ENCODE measurements at regions not wholly inside any gene's neighbourhood (a gene's known extent, or its start where the extent isn't known, plus 50 kb on each side); places are given as distances from the start of the nearest gene placed in this dataset.

DNA sequence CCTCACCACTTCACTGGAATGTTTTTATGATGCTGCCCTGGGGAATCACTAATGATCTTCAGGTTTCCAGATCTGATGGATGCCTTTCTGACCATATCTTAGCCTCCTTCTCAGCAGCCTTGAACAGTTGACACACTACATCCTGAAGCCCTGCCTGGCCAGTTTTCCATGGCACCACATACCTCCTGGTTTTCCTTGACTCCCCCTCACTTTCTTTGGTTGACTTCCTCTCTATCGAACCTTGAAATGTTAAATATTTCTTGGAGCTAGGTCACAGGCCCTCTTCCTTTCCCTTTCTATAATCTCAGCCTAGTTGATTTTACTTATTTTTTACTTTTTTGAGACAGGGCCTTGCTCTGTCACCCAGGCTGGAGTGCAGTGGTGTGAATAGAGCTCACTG is 108.8 kb upstream of the CDK1 start:
- TF ChIP-seq, protein P1, sequence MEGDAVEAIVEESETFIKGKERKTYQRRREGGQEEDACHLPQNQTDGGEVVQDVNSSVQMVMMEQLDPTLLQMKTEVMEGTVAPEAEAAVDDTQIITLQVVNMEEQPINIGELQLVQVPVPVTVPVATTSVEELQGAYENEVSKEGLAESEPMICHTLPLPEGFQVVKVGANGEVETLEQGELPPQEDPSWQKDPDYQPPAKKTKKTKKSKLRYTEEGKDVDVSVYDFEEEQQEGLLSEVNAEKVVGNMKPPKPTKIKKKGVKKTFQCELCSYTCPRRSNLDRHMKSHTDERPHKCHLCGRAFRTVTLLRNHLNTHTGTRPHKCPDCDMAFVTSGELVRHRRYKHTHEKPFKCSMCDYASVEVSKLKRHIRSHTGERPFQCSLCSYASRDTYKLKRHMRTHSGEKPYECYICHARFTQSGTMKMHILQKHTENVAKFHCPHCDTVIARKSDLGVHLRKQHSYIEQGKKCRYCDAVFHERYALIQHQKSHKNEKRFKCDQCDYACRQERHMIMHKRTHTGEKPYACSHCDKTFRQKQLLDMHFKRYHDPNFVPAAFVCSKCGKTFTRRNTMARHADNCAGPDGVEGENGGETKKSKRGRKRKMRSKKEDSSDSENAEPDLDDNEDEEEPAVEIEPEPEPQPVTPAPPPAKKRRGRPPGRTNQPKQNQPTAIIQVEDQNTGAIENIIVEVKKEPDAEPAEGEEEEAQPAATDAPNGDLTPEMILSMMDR (IDR thresholded peaks at IDR 0.05) = no peak
- TF ChIP-seq POLR2A (IDR thresholded peaks at IDR 0.05) = no peak
